Activated CD4-positive, alpha-beta memory T cell treated with anti-CD3 and anti-CD28 coated beads for 36 hours (primary cell): ENCODE measurements at regions not wholly inside any gene's neighbourhood (a gene's known extent, or its start where the extent isn't known, plus 50 kb on each side); places are given as distances from the start of the nearest gene placed in this dataset.

Source experiments
- CTCF ChIA-PET: fragments of 350-600 bp; sonication (Branson Sonifier 250); formaldehyde crosslinking; loops from one replicate; lab custom pipeline; 2021; ENCODE audit warnings: antibody characterized with exemption, inconsistent platforms; lab: Charles Lee
- POLR2A ChIA-PET: fragments of 350-600 bp; sonication (Branson Sonifier 250); formaldehyde crosslinking; loops from one replicate; lab custom pipeline; 2021; ENCODE audit warnings: antibody characterized with exemption; lab: Charles Lee
- DNase-seq: peaks from one replicate; pipeline ENCODE4 v3.0.0-alpha.2; 2020
- H3K27ac Mint-ChIP-seq: one replicate; pipeline ENCODE4 v1.8.0; 2021; ENCODE audit warnings: mixed read lengths
- H3K27me3 Mint-ChIP-seq: one replicate; pipeline ENCODE4 v1.8.0; 2021; ENCODE audit warnings: mixed read lengths
- H3K36me3 Mint-ChIP-seq: one replicate; pipeline ENCODE4 v1.8.0; 2021; ENCODE audit warnings: mixed read lengths
- H3K4me1 Mint-ChIP-seq: one replicate; pipeline ENCODE4 v1.8.0; 2021; ENCODE audit warnings: low read depth, mixed read lengths
- H3K4me3 Mint-ChIP-seq: one replicate; pipeline ENCODE4 v1.8.0; 2021; ENCODE audit warnings: mild to moderate bottlenecking, mixed read lengths
- H3K9me3 Mint-ChIP-seq: one replicate; pipeline ENCODE4 v1.8.0; 2021; ENCODE audit warnings: mixed read lengths
- intact Hi-C: fragments of 100-400 bp; cut with micrococcal nuclease; formaldehyde crosslinking; loops from one replicate; pipeline ENCODE4 v1.15.1; 2023

GRCh38 chr2:42917425-42917927 lies 125.1 kb upstream of the HAAO start:
- intact Hi-C loops = no loop called here
- Mint-ChIP-seq H3K4me1 (peaks cover 12% of the 10 kb centered on the region), H3K27ac (no peak overlapping the region), H3K36me3 (no peaks in the 10 kb centered on the region), H3K27me3 (peaks cover 3% of the 10 kb centered on the region), H3K9me3 (no peaks in the 10 kb centered on the region), H3K4me3 (no peak overlapping the region)
- ChIA-PET CTCF (interaction anchor here (1.2 kb wide), 1 partner anchor 57 kb away, joined by 3 read pairs; no protein-coding TSS in a partner anchor), POLR2A (no interaction called here)
- peak; percentile 60 for DNase-seq

- POLR2A ChIA-PET = no interaction called here
- H3K4me1 Mint-ChIP-seq = peaks cover 12% of the 10 kb centered on the region
- no peak overlapping the region for H3K4me3 Mint-ChIP-seq
- H3K27ac Mint-ChIP-seq = no peak overlapping the region
- intact Hi-C loops = no loop called here
- no peaks in the 10 kb centered on the region for H3K36me3 Mint-ChIP-seq
- CTCF ChIA-PET = no interaction called here
- no peaks in the 10 kb centered on the region for H3K9me3 Mint-ChIP-seq
- peaks cover 3% of the 10 kb centered on the region for H3K27me3 Mint-ChIP-seq
- no peak for DNase-seq
These were observed 123.9 kb upstream of the HAAO start for GRCh38 chr2:42916324-42916723.

GRCh38 chr2:42914860-42915259 lies 122.5 kb upstream of the HAAO start:
- H3K27me3 Mint-ChIP-seq = peaks cover 3% of the 10 kb centered on the region
- peaks cover 12% of the 10 kb centered on the region for H3K4me1 Mint-ChIP-seq
- H3K36me3 Mint-ChIP-seq = no peaks in the 10 kb centered on the region
- H3K4me3 Mint-ChIP-seq = no peak overlapping the region
- intact Hi-C loops = no loop called here
- no peak for DNase-seq
- ChIA-PET CTCF (no interaction called here), POLR2A (no interaction called here)
- H3K9me3 Mint-ChIP-seq = no peaks in the 10 kb centered on the region
- no peak overlapping the region for H3K27ac Mint-ChIP-seq

GRCh38 chr2:42914314-42914713 lies 121.9 kb upstream of the HAAO start:
- H3K27ac Mint-ChIP-seq = no peak overlapping the region
- POLR2A ChIA-PET = no interaction called here
- no peak for DNase-seq
- H3K9me3 Mint-ChIP-seq = no peaks in the 10 kb centered on the region
- H3K4me3 Mint-ChIP-seq = no peak overlapping the region
- intact Hi-C loops = no loop called here
- peaks cover 12% of the 10 kb centered on the region for H3K4me1 Mint-ChIP-seq
- peaks cover 5% of the 10 kb centered on the region for H3K27me3 Mint-ChIP-seq
- CTCF ChIA-PET = no interaction called here
- H3K36me3 Mint-ChIP-seq = no peaks in the 10 kb centered on the region

GRCh38 chr2:42913280-42913878 lies 121.0 kb upstream of the HAAO start:
- H3K4me1 Mint-ChIP-seq = peaks cover 12% of the 10 kb centered on the region
- no peaks in the 10 kb centered on the region for H3K9me3 Mint-ChIP-seq
- POLR2A ChIA-PET = no interaction called here
- CTCF ChIA-PET = no interaction called here
- H3K27ac Mint-ChIP-seq = no peak overlapping the region
- no peak for DNase-seq
- no peaks in the 10 kb centered on the region for H3K36me3 Mint-ChIP-seq
- no peak overlapping the region for H3K4me3 Mint-ChIP-seq
- intact Hi-C loops = no loop called here
- peaks cover 5% of the 10 kb centered on the region for H3K27me3 Mint-ChIP-seq

GRCh38 chr2:42910645-42911405 lies 118.4 kb upstream of the HAAO start:
- Mint-ChIP-seq H3K4me3 (no peak overlapping the region), H3K27ac (no peak overlapping the region), H3K9me3 (no peaks in the 10 kb centered on the region), H3K27me3 (peaks cover 6% of the 10 kb centered on the region), H3K4me1 (peaks cover 7% of the 10 kb centered on the region), H3K36me3 (no peaks in the 10 kb centered on the region)
- CTCF ChIA-PET = no interaction called here
- intact Hi-C loops = no loop called here
- DNase-seq = no peak
- POLR2A ChIA-PET = no interaction called here

- Mint-ChIP-seq H3K27me3 (peaks cover 12% of the 10 kb centered on the region), H3K9me3 (no peaks in the 10 kb centered on the region), H3K4me3 (no peak overlapping the region), H3K4me1 (peaks cover 7% of the 10 kb centered on the region), H3K27ac (no peak overlapping the region), H3K36me3 (no peaks in the 10 kb centered on the region)
- CTCF ChIA-PET = no interaction called here
- intact Hi-C loops = no loop called here
- POLR2A ChIA-PET = no interaction called here
- DNase-seq = no peak
These were observed 117.6 kb upstream of the HAAO start for GRCh38 chr2:42909966-42910365.

GRCh38 chr2:42908518-42909200 lies 116.3 kb upstream of the HAAO start:
- Mint-ChIP-seq H3K27ac (no peak overlapping the region), H3K36me3 (no peaks in the 10 kb centered on the region), H3K4me1 (peaks cover 6% of the 10 kb centered on the region), H3K9me3 (no peaks in the 10 kb centered on the region), H3K4me3 (no peak overlapping the region), H3K27me3 (peaks cover 12% of the 10 kb centered on the region)
- intact Hi-C loops = no loop called here
- POLR2A ChIA-PET = no interaction called here
- DNase-seq = no peak
- CTCF ChIA-PET = no interaction called here

- ChIA-PET POLR2A (no interaction called here), CTCF (interaction anchor here (0.6 kb wide), 1 partner anchor 700 kb away, joined by 3 read pairs; no protein-coding TSS in a partner anchor)
- no peak for DNase-seq
- H3K4me1 Mint-ChIP-seq = peaks cover 1% of the 10 kb centered on the region
- peaks cover 12% of the 10 kb centered on the region for H3K27me3 Mint-ChIP-seq
- no peaks in the 10 kb centered on the region for H3K36me3 Mint-ChIP-seq
- no peaks in the 10 kb centered on the region for H3K9me3 Mint-ChIP-seq
- H3K27ac Mint-ChIP-seq = no peak overlapping the region
- intact Hi-C loops = no loop called here
- no peak overlapping the region for H3K4me3 Mint-ChIP-seq
These were observed 115.5 kb upstream of the HAAO start for GRCh38 chr2:42907835-42908234.

- ChIA-PET POLR2A (no interaction called here), CTCF (interaction anchor here (0.8 to 0.9 kb wide), 2 partner anchors 26 to 78 kb away, joined by 3 to 4 read pairs; no protein-coding TSS in a partner anchor)
- H3K27me3 Mint-ChIP-seq = peaks cover 12% of the 10 kb centered on the region
- DNase-seq = no peak
- H3K27ac Mint-ChIP-seq = no peak overlapping the region
- intact Hi-C loops = no loop called here
- H3K9me3 Mint-ChIP-seq = no peaks in the 10 kb centered on the region
- H3K4me3 Mint-ChIP-seq = no peak overlapping the region
- no peaks in the 10 kb centered on the region for H3K4me1 Mint-ChIP-seq
- H3K36me3 Mint-ChIP-seq = no peaks in the 10 kb centered on the region
These were observed 114.4 kb upstream of the HAAO start for GRCh38 chr2:42906557-42907411.

- Mint-ChIP-seq H3K27ac (no peak overlapping the region), H3K4me3 (no peak overlapping the region), H3K4me1 (peaks cover 2% of the 10 kb centered on the region), H3K9me3 (no peaks in the 10 kb centered on the region), H3K36me3 (no peaks in the 10 kb centered on the region), H3K27me3 (peaks cover 12% of the 10 kb centered on the region)
- intact Hi-C loops = no loop called here
- ChIA-PET POLR2A (no interaction called here), CTCF (interaction anchor here (0.8 to 0.9 kb wide), 2 partner anchors 26 to 77 kb away, joined by 3 to 4 read pairs; no protein-coding TSS in a partner anchor)
- DNase-seq = no peak
These were observed 113.8 kb upstream of the HAAO start for GRCh38 chr2:42906111-42906556.
